ENCODE measurements at regions not wholly inside any gene's neighbourhood (a gene's known extent, or its start where the extent isn't known, plus 50 kb on each side); places are given as distances from the start of the nearest gene placed in this dataset.

GRCh38 chr4:157576671-157577217 lies 356.2 kb downstream of the GRIA2 start:
- H3K4me1 Mint-ChIP-seq = no peaks in the 10 kb centered on the region
- no peak overlapping the region for H3K27ac Mint-ChIP-seq
- no peaks in the 10 kb centered on the region for H3K27me3 Mint-ChIP-seq
- no peak overlapping the region for H3K4me3 Mint-ChIP-seq
- DNase-seq (no peak), ATAC-seq (no peak)
- peaks cover 0 to 8% (median under 1%) of the 10 kb centered on the region in 9 donors for H3K9me3 Mint-ChIP-seq
- no peaks in the 10 kb centered on the region for H3K36me3 Mint-ChIP-seq
- POLR2A ChIA-PET = no interaction called here

GRCh38 chr4:157575339-157575738 lies 354.8 kb downstream of the GRIA2 start:
- POLR2A ChIA-PET = no interaction called here
- H3K36me3 Mint-ChIP-seq = no peaks in the 10 kb centered on the region
- H3K9me3 Mint-ChIP-seq = peaks cover 0 to 5% (median 0%) of the 10 kb centered on the region in 9 donors
- no peak overlapping the region for H3K27ac Mint-ChIP-seq
- no peak overlapping the region for H3K4me3 Mint-ChIP-seq
- no peak for DNase-seq
- no peak for ATAC-seq
- H3K27me3 Mint-ChIP-seq = no peaks in the 10 kb centered on the region
- H3K4me1 Mint-ChIP-seq = no peaks in the 10 kb centered on the region

- no peaks in the 10 kb centered on the region for H3K4me1 Mint-ChIP-seq
- ATAC-seq (no peak), DNase-seq (no peak)
- POLR2A ChIA-PET = no interaction called here
- no peaks in the 10 kb centered on the region for H3K36me3 Mint-ChIP-seq
- H3K27ac Mint-ChIP-seq = no peak overlapping the region
- H3K4me3 Mint-ChIP-seq = no peak overlapping the region
- no peaks in the 10 kb centered on the region for H3K27me3 Mint-ChIP-seq
- peaks cover 0 to 5% (median 0%) of the 10 kb centered on the region in 9 donors for H3K9me3 Mint-ChIP-seq
Observed at GRCh38 chr4:157574606-157575005, 354.1 kb downstream of the GRIA2 start.

- Mint-ChIP-seq H3K9me3 (peaks cover 0 to 5% (median 0%) of the 10 kb centered on the region in 9 donors), H3K27ac (no peak overlapping the region), H3K4me1 (no peaks in the 10 kb centered on the region), H3K4me3 (no peak overlapping the region), H3K36me3 (no peaks in the 10 kb centered on the region), H3K27me3 (no peaks in the 10 kb centered on the region)
- DNase-seq = no peak
- POLR2A ChIA-PET = no interaction called here
- ATAC-seq = no peak
Observed at GRCh38 chr4:157572951-157573350, 352.4 kb downstream of the GRIA2 start.

GRCh38 chr4:157572284-157572683 lies 351.8 kb downstream of the GRIA2 start:
- POLR2A ChIA-PET = no interaction called here
- no peak for ATAC-seq
- Mint-ChIP-seq H3K27me3 (no peaks in the 10 kb centered on the region), H3K27ac (no peak overlapping the region), H3K36me3 (no peaks in the 10 kb centered on the region), H3K4me3 (no peak overlapping the region), H3K9me3 (no peaks in the 10 kb centered on the region), H3K4me1 (no peaks in the 10 kb centered on the region)
- DNase-seq = no peak

- ATAC-seq = no peak
- Mint-ChIP-seq H3K27me3 (no peaks in the 10 kb centered on the region), H3K9me3 (peaks cover 0 to 8% (median 0%) of the 10 kb centered on the region in 9 donors), H3K4me3 (no peak overlapping the region), H3K36me3 (no peaks in the 10 kb centered on the region), H3K4me1 (no peaks in the 10 kb centered on the region), H3K27ac (no peak overlapping the region)
- POLR2A ChIA-PET = no interaction called here
- no peak for DNase-seq
Observed at GRCh38 chr4:157564771-157565170, 344.2 kb downstream of the GRIA2 start.

- Mint-ChIP-seq H3K4me3 (no peak overlapping the region), H3K27me3 (no peaks in the 10 kb centered on the region), H3K36me3 (no peaks in the 10 kb centered on the region), H3K4me1 (no peaks in the 10 kb centered on the region), H3K9me3 (peaks cover 0 to 8% (median 3%) of the 10 kb centered on the region in 9 donors), H3K27ac (no peak overlapping the region)
- no peak for DNase-seq
- ATAC-seq = no peak
- POLR2A ChIA-PET = no interaction called here
Observed at GRCh38 chr4:157564218-157564617, 343.7 kb downstream of the GRIA2 start.

GRCh38 chr4:157558016-157558415 lies 337.5 kb downstream of the GRIA2 start:
- DNase-seq = no peak
- Mint-ChIP-seq H3K27me3 (no peaks in the 10 kb centered on the region), H3K4me1 (no peaks in the 10 kb centered on the region)

GRCh38 chr4:157550028-157550427 lies 329.5 kb downstream of the GRIA2 start:
- Mint-ChIP-seq H3K4me1 (no peaks in the 10 kb centered on the region), H3K27ac (no peak overlapping the region), H3K9me3 (peaks cover 0 to 10% (median 7%) of the 10 kb centered on the region in 9 donors), H3K27me3 (no peaks in the 10 kb centered on the region), H3K36me3 (no peaks in the 10 kb centered on the region), H3K4me3 (no peak overlapping the region)
- ATAC-seq (no peak), DNase-seq (no peak)
- POLR2A ChIA-PET = no interaction called here

More at GRCh38 chr4:157558016-157558415, 337.5 kb downstream of the GRIA2 start:
- no peak for ATAC-seq
- Mint-ChIP-seq H3K4me3 (no peak overlapping the region), H3K27ac (no peak overlapping the region), H3K9me3 (peaks cover 0 to 15% (median 0%) of the 10 kb centered on the region in 9 donors), H3K36me3 (no peaks in the 10 kb centered on the region)
- POLR2A ChIA-PET = no interaction called here

- H3K9me3 Mint-ChIP-seq = peaks cover 13 to 50% (median 26%) of the 10 kb centered on the region in 9 donors
- POLR2A ChIA-PET = no interaction called here
- no peak for ATAC-seq
Observed at GRCh38 chr4:157527954-157528353, 307.4 kb downstream of the GRIA2 start.

GRCh38 chr4:157521906-157522305 lies 301.4 kb downstream of the GRIA2 start:
- POLR2A ChIA-PET = no interaction called here
- peaks cover 0 to 5% (median 0%) of the 10 kb centered on the region in 3 donors for H3K36me3 Mint-ChIP-seq
- DNase-seq = no peak
- H3K4me3 Mint-ChIP-seq = no peak overlapping the region
- H3K27ac Mint-ChIP-seq = no peak overlapping the region
- no peak for ATAC-seq
- H3K4me1 Mint-ChIP-seq = no peaks in the 10 kb centered on the region
- peaks cover 3 to 19% (median 12%) of the 10 kb centered on the region in 9 donors for H3K9me3 Mint-ChIP-seq
- no peaks in the 10 kb centered on the region for H3K27me3 Mint-ChIP-seq

More at GRCh38 chr4:157527954-157528353, 307.4 kb downstream of the GRIA2 start:
- no peaks in the 10 kb centered on the region for H3K4me1 Mint-ChIP-seq
- peaks cover 0 to 12% (median 0%) of the 10 kb centered on the region in 3 donors for H3K36me3 Mint-ChIP-seq
- DNase-seq = no peak
- H3K27me3 Mint-ChIP-seq = no peaks in the 10 kb centered on the region
- no peak overlapping the region for H3K4me3 Mint-ChIP-seq
- H3K27ac Mint-ChIP-seq = no peak overlapping the region

GRCh38 chr4:157514711-157515110 lies 294.2 kb downstream of the GRIA2 start:
- no peaks in the 10 kb centered on the region for H3K27me3 Mint-ChIP-seq
- DNase-seq = no peak
- peaks cover 0 to 27% (median 2%) of the 10 kb centered on the region in 9 donors for H3K9me3 Mint-ChIP-seq
- POLR2A ChIA-PET = no interaction called here
- H3K27ac Mint-ChIP-seq = no peak overlapping the region
- ATAC-seq = no peak
- no peak overlapping the region for H3K4me3 Mint-ChIP-seq
- no peaks in the 10 kb centered on the region for H3K36me3 Mint-ChIP-seq
- H3K4me1 Mint-ChIP-seq = no peaks in the 10 kb centered on the region

GRCh38 chr4:157509341-157509740 lies 288.8 kb downstream of the GRIA2 start:
- H3K4me3 Mint-ChIP-seq = no peak overlapping the region
- no peaks in the 10 kb centered on the region for H3K4me1 Mint-ChIP-seq
- DNase-seq (no peak), ATAC-seq (no peak)
- no peaks in the 10 kb centered on the region for H3K36me3 Mint-ChIP-seq
- H3K27me3 Mint-ChIP-seq = no peaks in the 10 kb centered on the region
- H3K27ac Mint-ChIP-seq = no peak overlapping the region
- POLR2A ChIA-PET = no interaction called here
- peaks cover 0 to 27% (median 2%) of the 10 kb centered on the region in 9 donors for H3K9me3 Mint-ChIP-seq

GRCh38 chr4:157502656-157503055 lies 282.1 kb downstream of the GRIA2 start:
- Mint-ChIP-seq H3K4me1 (no peaks in the 10 kb centered on the region), H3K36me3 (no peaks in the 10 kb centered on the region), H3K4me3 (no peak overlapping the region), H3K9me3 (peaks cover 0 to 10% (median 2%) of the 10 kb centered on the region in 9 donors), H3K27me3 (no peaks in the 10 kb centered on the region), H3K27ac (no peak overlapping the region)
- no peak for ATAC-seq
- DNase-seq = no peak
- POLR2A ChIA-PET = no interaction called here
